HG03521 (cell line): ENCODE measurements at regions not wholly inside any gene's neighbourhood (a gene's known extent, or its start where the extent isn't known, plus 50 kb on each side); places are given as distances from the start of the nearest gene placed in this dataset.

Experiments
- ATAC-seq: cut with Tn5 transposase; IDR thresholded peaks from one replicate; pipeline ENCODE4 v1.9.1; 2021; ENCODE audit warnings: mild to moderate bottlenecking, moderate library complexity; ENCODE audit not compliant: unreplicated experiment

DNA sequence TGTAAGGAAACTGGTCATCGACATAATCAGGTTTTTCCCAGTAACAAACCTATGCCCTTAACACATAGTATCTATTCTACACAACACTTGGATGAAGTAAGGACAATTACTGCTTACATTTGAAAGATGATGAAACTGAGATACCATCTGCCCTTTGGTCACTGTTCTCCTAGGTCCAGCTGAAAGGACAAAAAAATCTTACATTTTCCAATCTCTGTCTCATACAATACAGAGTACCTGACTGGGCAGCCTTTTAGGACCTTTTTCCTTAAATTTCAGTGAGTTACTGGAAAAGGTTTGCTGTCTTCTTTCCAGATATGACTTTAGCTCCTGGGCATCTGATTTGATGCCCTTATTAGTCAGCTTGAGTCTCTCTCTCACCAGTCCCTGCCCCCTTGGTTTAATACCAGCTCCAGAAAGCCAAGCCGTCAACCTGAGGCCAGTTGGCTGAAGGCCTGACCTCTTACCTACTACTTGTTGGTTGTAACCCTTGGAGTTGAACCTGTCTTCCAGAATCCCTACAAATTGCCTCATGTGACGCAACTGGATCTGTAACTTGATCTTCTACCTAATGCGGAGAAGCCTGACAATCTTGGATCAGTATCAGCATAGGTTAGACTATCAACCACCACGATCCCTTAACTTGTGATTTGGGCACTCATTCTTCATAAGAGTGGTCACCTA, 355.3 kb upstream of the ZNF385D start:
- ATAC-seq = no peak

DNA sequence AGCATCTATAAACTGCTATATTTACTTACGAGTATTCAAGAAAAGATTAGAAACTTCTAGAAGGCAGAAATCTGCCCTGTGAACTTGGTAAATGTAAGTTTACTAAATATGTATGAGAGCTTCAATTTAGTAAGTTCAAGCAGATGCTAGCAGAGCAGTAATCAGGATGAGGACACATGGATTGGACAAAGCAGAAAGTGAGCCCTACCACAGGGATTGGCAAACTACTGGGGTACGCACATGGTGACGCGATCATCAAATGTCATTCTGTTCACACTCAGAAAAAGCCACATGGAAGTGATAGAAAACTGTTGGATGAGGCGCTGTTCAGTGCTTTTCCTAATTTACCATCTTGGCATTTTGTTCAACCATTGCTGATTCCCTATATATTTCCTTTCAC, 360.2 kb upstream of the ZNF385D start:
- ATAC-seq = no peak

DNA sequence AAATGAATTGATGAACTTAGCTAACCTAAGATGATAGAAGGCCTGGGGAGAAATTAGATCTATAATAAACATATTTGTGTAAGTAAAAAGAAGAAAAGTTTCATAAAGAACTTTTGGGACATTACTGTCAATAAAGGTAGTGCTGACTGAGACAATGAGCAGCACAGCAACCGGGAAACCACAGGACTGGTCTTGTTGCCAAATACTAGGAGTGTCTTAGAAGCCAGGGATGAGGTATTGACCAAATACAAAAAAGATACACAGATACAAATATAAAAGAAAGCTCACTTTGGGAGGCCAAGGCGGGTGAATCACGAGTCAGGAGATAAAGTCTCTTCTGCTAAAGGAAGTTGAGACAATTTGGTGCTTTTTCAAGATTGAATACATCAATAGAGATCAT, 362.4 kb upstream of the ZNF385D start:
- ATAC-seq = no peak

DNA sequence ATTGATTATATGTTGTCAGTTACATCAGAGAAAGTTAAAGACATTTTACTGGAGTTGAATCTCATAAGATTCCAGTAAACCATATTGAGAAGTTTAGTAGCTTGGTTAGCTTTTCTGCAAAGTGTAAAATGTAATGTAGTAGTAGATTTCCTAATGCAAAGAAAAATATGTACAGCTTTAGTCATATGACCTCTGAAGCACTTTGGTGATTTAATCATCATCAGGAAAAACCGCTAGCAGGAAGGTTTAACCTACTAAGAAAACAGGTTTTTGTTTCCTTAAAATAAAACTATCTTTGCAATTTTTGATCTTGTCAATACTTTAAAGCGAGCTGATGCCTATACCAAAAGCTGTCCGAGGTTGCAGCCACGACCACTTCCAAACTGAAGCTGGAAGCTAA, 364.6 kb upstream of the ZNF385D start:
- no peak for ATAC-seq

DNA sequence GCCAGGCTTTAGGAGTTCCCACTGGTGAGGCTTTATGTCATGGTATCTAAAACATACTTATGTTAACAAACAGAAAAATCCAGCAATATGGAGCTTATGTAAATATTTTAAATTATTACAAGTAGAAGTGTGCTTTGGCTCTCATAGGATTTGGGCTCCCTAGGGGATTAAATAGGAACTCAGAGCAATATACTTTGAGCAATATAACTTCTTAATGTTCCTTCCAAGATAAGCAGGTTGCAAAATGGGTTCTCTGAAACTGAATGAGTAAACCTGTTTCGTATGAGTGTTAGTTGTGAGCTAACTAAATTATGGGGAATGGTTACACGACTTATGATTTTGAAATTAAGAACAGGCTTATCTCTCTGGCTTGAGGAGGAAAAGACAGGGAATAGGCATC, 366.1 kb upstream of the ZNF385D start:
- ATAC-seq = no peak

DNA sequence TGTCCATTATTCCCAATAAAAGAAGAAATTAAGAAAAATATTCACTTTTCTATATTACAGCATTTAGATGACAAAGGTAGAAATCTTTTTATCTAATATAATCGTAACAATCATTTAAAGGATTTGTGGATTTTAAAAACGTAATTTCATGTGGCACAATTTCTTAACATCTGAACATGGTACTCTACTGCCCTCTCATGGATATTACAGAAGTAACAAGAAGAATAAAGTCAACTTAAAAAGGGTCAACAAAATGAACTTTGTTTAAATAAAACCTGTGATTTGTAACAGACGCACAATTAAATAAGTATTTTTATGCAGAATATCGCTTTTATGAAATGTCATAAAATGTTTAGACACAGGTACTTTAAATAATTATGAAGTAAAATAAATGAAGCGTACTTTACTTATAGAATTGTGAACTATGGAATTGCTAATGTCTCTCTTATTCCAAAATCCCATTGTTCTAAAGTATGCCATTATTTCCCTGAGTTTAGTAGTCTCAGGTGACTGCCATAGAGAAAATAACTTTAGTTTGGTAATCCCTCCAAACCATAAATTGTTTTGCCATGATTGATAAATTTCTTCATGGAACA, 366.8 kb upstream of the ZNF385D start:
- no peak for ATAC-seq

DNA sequence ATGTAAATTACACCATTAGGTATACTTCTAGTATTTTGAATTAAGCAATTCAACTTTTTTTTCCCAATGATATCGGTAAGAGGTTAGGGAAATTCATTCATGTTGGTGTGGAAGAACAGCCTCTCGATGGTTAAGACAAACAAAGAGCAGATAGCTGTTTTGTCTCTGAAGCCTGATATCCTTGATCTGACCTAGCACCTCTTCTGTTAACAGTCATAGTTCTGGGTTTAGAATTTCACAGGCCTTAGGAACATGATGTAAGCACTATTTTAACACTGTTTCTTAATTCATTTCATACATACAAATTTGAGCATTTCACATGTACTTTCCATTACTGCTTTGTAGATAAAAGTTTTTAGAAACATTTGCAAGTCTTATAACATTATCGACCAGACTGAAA, 367.5 kb upstream of the ZNF385D start:
- no peak for ATAC-seq

DNA sequence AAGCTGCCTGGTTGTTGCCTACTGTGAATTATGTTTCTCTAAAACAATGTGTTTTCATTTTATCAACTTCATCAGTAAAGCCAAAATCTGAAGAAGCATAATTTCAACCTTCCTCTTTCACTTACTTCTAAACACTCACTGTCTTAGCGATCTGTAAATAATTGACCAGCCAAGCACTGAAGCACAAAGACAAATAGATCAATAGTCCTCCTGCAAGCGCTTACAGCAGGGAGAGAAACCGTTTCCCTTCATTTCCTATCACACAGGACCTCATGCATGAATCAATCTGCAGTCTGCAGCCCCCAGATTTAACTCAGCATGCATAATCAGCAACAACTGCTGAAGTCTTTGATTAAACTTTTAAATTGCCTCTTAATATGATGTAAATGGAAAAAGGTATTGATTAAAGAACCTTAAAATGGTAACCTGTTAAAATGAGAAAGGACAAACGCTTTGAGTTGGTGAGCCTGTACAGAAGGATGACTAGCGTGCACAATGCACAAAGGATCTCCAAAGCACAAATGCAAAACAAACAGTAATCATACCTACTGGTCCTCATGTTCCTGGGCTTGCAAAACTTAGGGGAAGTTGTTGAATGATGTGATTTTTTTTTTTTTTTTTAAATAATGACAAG, 370.2 kb upstream of the ZNF385D start:
- peak; percentile 43 for ATAC-seq

DNA sequence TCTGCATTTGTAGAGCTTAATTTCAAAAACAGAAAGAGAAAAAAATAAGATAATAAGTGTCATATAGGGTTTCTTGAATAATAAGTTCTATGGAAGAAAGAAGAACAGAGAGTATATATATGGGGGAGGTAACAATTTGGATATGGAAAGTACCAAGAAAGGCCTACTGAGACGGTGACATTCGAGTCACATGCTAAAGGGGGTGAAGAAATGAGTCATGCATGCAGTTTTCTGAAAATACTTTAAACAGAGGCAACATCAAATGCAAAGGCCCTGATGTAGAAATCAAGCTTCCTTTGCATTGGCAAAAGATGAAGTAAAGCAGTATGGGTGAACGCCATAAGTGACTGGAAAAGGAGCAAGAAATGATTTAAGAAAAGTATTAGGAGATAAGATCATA, 371.6 kb upstream of the ZNF385D start:
- peak; percentile 75 for ATAC-seq

DNA sequence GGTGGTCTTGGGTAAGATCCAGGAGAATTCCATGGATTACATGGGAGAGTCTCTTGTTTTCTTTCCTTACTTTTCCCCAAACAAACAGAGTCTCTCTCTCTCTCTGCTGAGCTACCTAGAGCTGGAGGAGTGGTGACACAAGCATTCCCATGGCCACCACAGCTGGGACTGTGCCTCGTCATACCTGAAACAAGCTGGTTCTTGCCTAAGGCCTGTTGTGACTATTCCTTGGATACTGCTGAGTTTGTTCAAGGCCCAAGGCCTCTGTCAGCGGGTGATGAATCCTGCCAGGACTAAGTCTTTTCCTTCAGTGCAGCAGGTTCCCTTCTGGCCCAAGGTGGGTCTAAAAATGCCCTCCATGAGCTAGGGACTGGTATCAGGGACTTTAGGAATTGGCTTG, 378.1 kb upstream of the ZNF385D start:
- no peak for ATAC-seq

DNA sequence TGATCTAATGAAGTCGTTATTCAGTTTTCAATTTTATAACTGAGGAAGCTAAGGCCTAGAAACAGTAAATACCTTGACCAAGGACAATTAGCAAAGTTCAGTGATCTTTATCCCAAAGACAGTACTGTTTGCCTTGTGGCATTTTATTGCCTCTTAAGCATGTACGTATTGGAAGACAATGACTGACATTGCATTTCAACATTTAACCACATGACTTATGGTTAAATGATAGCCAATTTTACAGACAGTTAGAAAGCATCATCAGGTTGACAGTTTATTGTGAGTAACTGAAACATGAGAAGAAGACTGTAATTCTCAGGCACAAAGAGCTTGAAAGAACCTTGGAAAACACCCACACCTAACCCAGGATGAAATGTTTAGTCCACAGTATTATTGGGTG, 390.8 kb upstream of the ZNF385D start:
- ATAC-seq = no peak

DNA sequence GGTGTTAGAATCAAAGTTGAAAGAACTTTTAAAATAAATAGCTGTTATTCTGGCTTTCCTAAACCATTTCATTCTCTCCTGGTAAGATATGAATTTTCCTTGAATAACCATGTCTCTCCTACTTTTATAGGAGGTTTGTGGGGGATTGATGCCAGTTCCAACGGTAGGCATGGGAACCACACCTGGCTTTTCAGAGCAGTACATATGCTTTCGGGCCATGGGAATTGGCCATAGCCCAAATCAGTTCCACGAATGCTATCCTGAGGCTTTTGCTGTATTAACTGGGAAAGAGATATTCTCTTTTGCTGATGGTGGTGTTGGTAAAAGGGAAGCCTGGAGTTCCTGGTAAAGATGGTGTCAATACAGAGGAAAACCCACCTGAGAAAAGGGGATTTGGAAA, 396.2 kb upstream of the ZNF385D start:
- no peak for ATAC-seq

DNA sequence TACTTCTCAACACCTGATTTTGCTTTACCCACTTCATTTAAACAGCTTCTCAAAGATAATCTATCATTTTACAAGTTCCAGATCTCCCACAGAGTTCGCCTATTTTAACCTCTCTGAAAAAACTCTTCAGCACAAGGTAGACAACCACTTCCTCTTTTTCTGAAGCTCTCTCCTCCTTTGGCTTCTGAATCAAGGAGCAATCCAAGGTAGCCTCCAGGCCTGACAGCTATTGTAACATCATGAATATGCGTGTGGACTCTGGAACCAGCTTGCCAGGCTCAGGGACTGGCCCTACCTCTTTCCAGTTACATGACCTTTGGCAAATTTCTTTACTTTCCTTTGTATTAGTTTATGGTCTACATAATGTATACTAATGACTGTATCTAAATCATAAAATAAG, 405.9 kb upstream of the ZNF385D start:
- ATAC-seq = no peak

DNA sequence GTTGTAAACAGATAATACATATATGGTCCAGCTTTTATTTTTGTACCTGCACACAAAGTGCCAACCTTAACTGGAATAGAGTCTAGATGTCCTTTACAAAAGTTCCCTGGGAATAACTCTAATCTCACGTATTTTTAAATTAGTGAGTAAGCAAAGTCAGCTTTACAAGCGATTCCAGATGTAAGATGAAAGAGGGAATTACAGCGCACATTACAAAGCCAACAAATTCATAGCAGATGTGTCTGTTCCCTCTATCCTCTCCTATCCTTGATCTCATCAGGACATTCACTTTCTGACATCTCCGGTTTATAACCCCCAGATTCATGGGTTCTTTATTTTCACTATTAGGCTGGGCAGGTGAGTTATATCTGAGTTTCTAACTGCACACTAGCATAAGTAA, 406.8 kb upstream of the ZNF385D start:
- no peak for ATAC-seq

DNA sequence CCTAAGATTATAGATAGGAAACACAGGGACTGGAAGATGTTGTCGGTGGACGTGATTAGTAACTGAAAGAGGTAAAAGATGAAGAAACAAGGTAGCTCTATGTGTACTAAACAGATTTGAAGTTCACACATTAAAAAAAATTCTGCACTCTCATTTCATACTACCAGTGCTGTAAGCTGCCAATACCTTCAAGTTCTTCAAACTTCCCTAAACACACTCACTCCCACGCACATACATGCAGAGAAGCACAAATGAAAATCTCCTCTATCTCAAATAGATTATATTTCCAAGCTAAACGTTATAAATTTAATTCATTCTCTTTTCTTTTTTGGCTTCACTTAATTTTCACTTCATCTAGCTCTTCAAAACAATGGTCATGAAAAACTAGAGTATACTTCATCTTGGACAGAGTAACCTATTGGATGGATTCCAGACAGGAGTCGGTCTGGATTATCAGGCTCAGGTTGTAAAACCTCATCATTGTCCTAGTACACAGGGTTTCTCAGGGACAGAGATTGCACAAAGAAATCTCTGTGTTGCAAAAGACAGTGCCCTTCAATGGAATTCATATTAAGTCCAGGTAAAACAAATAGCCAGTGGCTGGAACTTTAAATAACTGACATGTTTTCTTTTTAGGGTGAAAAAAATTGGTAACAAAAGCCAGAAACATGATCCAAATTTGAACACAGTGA, 408.1 kb upstream of the ZNF385D start:
- no peak for ATAC-seq

DNA sequence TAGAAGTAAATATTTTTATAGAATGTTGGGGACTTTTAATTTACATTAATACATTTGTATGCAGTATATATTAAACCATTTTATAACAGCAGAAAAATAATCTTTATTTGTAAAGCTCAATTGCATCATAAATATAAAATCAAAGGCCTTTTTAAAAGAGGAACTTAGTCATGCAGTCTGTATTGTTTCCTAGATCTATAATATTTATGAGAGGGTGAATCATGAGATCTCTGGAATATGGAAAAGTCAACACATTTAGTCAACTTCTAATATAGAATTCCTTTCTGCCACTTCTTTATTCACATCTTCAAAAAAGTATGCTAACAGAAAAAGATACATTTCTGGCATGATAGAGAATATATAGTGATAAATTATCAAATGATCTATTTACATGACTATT, 410.3 kb upstream of the ZNF385D start:
- ATAC-seq = no peak

DNA sequence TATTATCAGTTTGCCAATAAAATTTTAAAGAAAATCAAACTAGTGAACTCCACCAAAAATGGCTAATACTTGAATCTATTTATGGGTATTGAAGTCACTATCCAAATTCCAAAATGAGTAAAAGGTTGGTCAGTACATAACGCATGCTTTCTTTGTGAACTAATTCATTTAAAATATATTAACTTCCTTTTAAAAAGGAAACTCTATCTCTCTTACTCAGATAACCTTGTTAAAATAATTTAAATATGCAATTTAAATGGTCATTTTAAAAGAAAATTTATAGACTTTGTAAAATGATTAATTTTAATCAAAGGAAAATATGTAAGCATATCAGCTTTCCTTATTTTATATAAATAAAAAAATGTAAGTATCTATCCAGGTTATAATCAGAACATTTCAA, 419.4 kb upstream of the ZNF385D start:
- no peak for ATAC-seq

DNA sequence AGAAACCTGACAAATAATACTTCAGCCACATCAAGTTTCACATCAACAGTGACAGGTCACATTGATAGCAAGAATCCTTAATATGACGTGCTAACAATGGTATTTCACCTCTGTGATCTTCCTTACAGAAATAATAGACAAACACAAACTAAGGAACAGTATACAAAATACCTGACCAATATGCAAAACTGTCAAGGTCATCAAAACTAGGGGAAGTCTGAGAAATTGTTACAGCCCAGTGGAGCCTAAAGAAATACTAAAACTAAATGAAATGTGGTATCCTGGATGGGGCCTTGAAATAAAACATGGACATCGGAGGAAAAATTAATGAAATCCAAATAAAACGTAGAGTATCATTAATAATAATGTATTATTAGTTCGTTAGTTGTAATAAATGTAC, 422.0 kb upstream of the ZNF385D start:
- ATAC-seq = no peak

DNA sequence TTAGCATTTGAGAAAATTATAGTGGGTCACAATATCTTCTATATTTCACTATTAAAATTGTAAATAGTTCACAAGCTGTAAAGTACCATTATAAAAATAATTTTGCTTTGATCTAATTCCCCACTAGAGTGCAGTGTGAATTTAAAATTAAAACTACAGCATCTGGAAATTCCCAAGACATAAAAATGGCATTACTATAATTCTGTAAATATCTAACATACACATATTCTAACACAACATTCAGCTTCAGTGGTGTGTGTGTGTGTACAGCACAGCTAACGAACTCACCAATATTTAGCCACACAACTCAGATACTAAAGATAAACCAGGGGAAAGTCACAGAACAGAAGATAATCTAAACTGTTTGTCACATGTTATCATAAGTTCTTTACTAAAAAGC, 424.9 kb upstream of the ZNF385D start:
- no peak for ATAC-seq

DNA sequence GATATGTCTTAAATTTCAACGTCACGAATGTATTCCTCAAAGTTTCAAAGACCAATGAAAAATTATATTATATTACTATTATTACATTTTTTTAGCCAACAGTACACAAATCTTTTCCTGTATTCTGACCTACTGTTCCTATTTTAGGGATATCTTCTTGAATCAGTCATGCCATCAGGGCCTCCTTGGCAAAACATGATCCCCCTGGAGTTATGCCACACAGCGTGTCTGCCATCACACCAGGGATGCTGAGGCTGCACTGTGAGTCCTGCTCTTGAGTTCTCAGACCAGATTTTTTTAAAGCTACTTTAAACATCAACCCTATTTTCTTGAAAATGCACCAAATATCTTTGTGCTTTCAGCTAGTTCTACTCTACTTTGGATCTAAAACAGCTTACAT, 425.9 kb upstream of the ZNF385D start:
- no peak for ATAC-seq

DNA sequence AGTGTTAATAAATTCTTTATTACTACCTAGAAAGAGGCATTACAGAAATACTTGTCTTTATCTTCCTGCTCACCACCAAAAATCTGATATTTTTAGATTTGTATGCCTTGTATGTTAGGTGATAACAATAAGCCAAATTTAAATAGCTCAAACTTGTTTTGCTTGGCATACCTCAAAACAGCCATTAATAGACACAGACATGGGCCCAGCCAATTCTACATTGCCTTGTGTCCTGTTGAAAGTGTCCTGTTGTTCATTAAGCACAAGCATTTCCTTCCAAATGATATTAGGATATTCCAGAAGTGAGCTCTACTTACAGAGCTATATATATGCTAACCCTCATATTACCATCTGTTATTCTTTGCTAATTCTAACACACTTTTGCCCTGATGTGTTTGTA, 438.6 kb upstream of the ZNF385D start:
- no peak for ATAC-seq

DNA sequence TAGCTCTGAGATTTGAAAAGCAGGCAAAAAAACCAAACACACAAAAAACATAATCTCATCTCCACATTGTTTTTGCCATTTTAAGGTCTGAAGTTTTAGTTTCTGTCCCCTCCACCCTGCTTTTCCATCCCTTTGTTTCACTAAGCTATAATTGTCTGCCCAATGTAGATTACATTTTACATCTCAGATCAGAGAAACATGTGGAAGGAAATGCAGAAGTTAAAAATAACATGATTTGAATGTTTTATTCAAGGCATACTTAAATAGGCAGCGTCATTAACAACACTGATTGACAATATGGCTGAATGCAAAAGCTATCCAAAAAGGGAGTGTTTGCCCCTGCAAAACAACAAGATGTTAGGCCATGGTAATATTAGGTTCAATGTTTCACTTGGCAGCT, 448.1 kb upstream of the ZNF385D start:
- ATAC-seq = no peak
